Fibroblast of pulmonary artery (primary cell): ENCODE measurements at regions not wholly inside any gene's neighbourhood (a gene's known extent, or its start where the extent isn't known, plus 50 kb on each side); places are given as distances from the start of the nearest gene placed in this dataset.

Source experiments
- DNase-seq: peaks from one replicate; pipeline ENCODE4 v3.0.0-alpha.2; 2010; ENCODE audit warnings: low read depth
- H3K4me3 ChIP-seq: replicated peaks from 2 replicates; pipeline ENCODE4 v1.5.1; 2011; ENCODE audit warnings: low read depth, mild to moderate bottlenecking, control low read depth, low read length, moderate library complexity
- CTCF ChIP-seq: IDR thresholded peaks from 2 replicates; pipeline ENCODE4 v1.5.1; 2011; ENCODE audit warnings: mild to moderate bottlenecking, control low read depth, low read length, inconsistent platforms; ENCODE audit errors: missing control alignments

- no peak for TF ChIP-seq CTCF
Observed at GRCh38 chr3:104281713-104282112, 1085.0 kb upstream of the ALCAM start.

GRCh38 chr3:104286645-104287044 is 1080.1 kb upstream of the ALCAM start:
- TF ChIP-seq CTCF: no peak
- no peak overlapping the region for H3K4me3 ChIP-seq
- no peak for DNase-seq

More at GRCh38 chr3:104281713-104282112, 1085.0 kb upstream of the ALCAM start:
- no peak overlapping the region for H3K4me3 ChIP-seq
- DNase-seq: no peak

GRCh38 chr3:104291437-104291851 is 1075.3 kb upstream of the ALCAM start:
- TF ChIP-seq CTCF: no peak
- peak overlapping the region; percentile 4 for H3K4me3 ChIP-seq
- DNase-seq: peak; percentile 4

- no peak for TF ChIP-seq CTCF
- peak overlapping the region; percentile 4 for H3K4me3 ChIP-seq
- no peak for DNase-seq
Observed at GRCh38 chr3:104291878-104292277, 1074.8 kb upstream of the ALCAM start.

- no peak overlapping the region for H3K4me3 ChIP-seq
- no peak for TF ChIP-seq CTCF
- DNase-seq: no peak
Observed at GRCh38 chr3:104297617-104298016, 1069.1 kb upstream of the ALCAM start.

GRCh38 chr3:104298662-104299061 is 1068.0 kb upstream of the ALCAM start:
- DNase-seq: no peak
- no peak for TF ChIP-seq CTCF
- no peak overlapping the region for H3K4me3 ChIP-seq

GRCh38 chr3:104316118-104316517 is 1050.6 kb upstream of the ALCAM start:
- H3K4me3 ChIP-seq: no peak overlapping the region
- DNase-seq: no peak
- TF ChIP-seq CTCF: no peak
